SKM-1 (cell line): ENCODE measurements at regions not wholly inside any gene's neighbourhood (a gene's known extent, or its start where the extent isn't known, plus 50 kb on each side); places are given as distances from the start of the nearest gene placed in this dataset.
"Not testable (repeated sequence)": the region's sequence is repeated elsewhere in the genome, so short reads cannot be mapped to it uniquely, and the experiment has no call there.

ENCODE experiments used
- DNase-seq: peaks from one replicate; lab custom pipeline; 2025; ENCODE audit not compliant: unreplicated experiment; lab: John Stamatoyannopoulos, UW

- DNase-seq = no peak
Measured at GRCh38 chr4:162945713-162946112, 221.0 kb downstream of the NAF1 start.

- no peak for DNase-seq
Measured at GRCh38 chr4:162943263-162943662, 223.4 kb downstream of the NAF1 start.

- DNase-seq = no peak
Measured at GRCh38 chr4:162938738-162939485, 227.8 kb downstream of the NAF1 start.

- no peak for DNase-seq
Measured at GRCh38 chr4:162935214-162935613, 231.5 kb downstream of the NAF1 start.

- no peak for DNase-seq
Measured at GRCh38 chr4:162931286-162931685, 235.4 kb downstream of the NAF1 start.

- DNase-seq = no peak
Measured at GRCh38 chr4:162921178-162921785, 245.4 kb downstream of the NAF1 start.

GRCh38 chr4:162920649-162921048 lies 246.0 kb downstream of the NAF1 start:
- no peak for DNase-seq

- DNase-seq = no peak
Measured at GRCh38 chr4:162912482-162912881, 254.2 kb downstream of the NAF1 start.

GRCh38 chr4:162911349-162911748 lies 255.3 kb downstream of the NAF1 start:
- DNase-seq = no peak

- DNase-seq = no peak
Measured at GRCh38 chr4:162909952-162910351, 256.7 kb downstream of the NAF1 start.

- no peak for DNase-seq
Measured at GRCh38 chr4:162894387-162894786, 272.3 kb downstream of the NAF1 start.

GRCh38 chr4:162891788-162892707 lies 274.6 kb downstream of the NAF1 start:
- DNase-seq = no peak

GRCh38 chr4:162878096-162878495 lies 288.6 kb downstream of the NAF1 start:
- no peak for DNase-seq

- no peak for DNase-seq
Measured at GRCh38 chr4:162874748-162875147, 291.9 kb downstream of the NAF1 start.

GRCh38 chr4:162871990-162872389 lies 294.7 kb downstream of the NAF1 start:
- no peak for DNase-seq

GRCh38 chr4:162869157-162869556 lies 297.5 kb downstream of the NAF1 start:
- DNase-seq = no peak

- DNase-seq = no peak
Measured at GRCh38 chr4:162866565-162866964, 300.1 kb downstream of the NAF1 start.

- no peak for DNase-seq
Measured at GRCh38 chr4:162865102-162865501, 301.6 kb downstream of the NAF1 start.

- DNase-seq = no peak
Measured at GRCh38 chr4:162853788-162854187, 312.9 kb downstream of the NAF1 start.

GRCh38 chr4:162852642-162853041 lies 314.0 kb downstream of the NAF1 start:
- DNase-seq = no peak

GRCh38 chr4:162851241-162851758 lies 315.4 kb downstream of the NAF1 start:
- not testable (repeated sequence) for DNase-seq
